Esophagus (tissue), 2 donors: ENCODE measurements at regions not wholly inside any gene's neighbourhood (a gene's known extent, or its start where the extent isn't known, plus 50 kb on each side); places are given as distances from the start of the nearest gene placed in this dataset.

Experiments
- H3K27ac ChIP-seq, 2 donors: one replicate each; pipeline ENCODE4 v1.5.1; 2013; ENCODE audit warnings: low read depth in 2 of 2, mild to moderate bottlenecking in 2 of 2, inconsistent platforms in 1 of 2, low read length in 1 of 2, moderate library complexity in 1 of 2
- H3K27me3 ChIP-seq, 2 donors: one replicate each; pipeline ENCODE4 v1.6.1; 2013; ENCODE audit warnings: low read length in 2 of 2, control low read depth in 1 of 2, mild to moderate bottlenecking in 1 of 2; ENCODE audit not compliant: insufficient read depth in 2 of 2, control insufficient read depth in 1 of 2
- H3K36me3 ChIP-seq, 2 donors: one replicate each; pipeline ENCODE4 v1.6.1; 2013; ENCODE audit warnings: low read length in 1 of 2; ENCODE audit not compliant: control insufficient read depth in 2 of 2, insufficient read depth in 2 of 2
- H3K4me1 ChIP-seq, 2 donors: one replicate each; pipeline ENCODE4 v1.6.1; 2013; ENCODE audit warnings: low read length in 1 of 2; ENCODE audit not compliant: control insufficient read depth in 2 of 2, insufficient read depth in 2 of 2
- H3K4me3 ChIP-seq, 2 donors: one replicate each; pipeline ENCODE4 v1.5.1; 2013; ENCODE audit warnings: low read length in 2 of 2, mild to moderate bottlenecking in 2 of 2, low read depth in 1 of 2, moderate library complexity in 1 of 2
- H3K9me3 ChIP-seq, 2 donors: one replicate each; pipeline ENCODE4 v1.6.1; 2013; ENCODE audit warnings: mild to moderate bottlenecking in 2 of 2, low read depth in 1 of 2, low read length in 1 of 2, moderate library complexity in 1 of 2; ENCODE audit not compliant: control insufficient read depth in 2 of 2, insufficient read depth in 1 of 2
- WGBS, 2 donors: extraction: QIAGEN DNeasy Blood & Tissue Kit; methylation state at CpG; one replicate each; pipeline ENCODE4 v1.1.7; 2013; 5-methylcytosine and 5-hydroxymethylcytosine counted together
- donor health status: healthy with polysubstance abuse.
- donor health status: Bipolar disorder and iron deficiency.

GRCh38 chr14:98695809-98696208, 576.2 kb downstream of the BCL11B start:
- Histone ChIP-seq H3K36me3 (no peaks in the 10 kb centered on the region), H3K27me3 (peaks cover 0 to 3% of the 10 kb centered on the region in 2 donors), H3K4me3 (no peak overlapping the region), H3K4me1 (no peaks in the 10 kb centered on the region), H3K9me3 (peaks cover 0 to 2% of the 10 kb centered on the region in 2 donors), H3K27ac (no peak overlapping the region)
- 77 to 84% methylated on average over 1 of the region's 1 CpG for WGBS, 2 donors

- Histone ChIP-seq H3K4me3 (no peak overlapping the region), H3K27me3 (peaks cover 0 to 3% of the 10 kb centered on the region in 2 donors), H3K9me3 (peaks cover 0 to 2% of the 10 kb centered on the region in 2 donors), H3K27ac (no peak overlapping the region), H3K4me1 (no peaks in the 10 kb centered on the region), H3K36me3 (no peaks in the 10 kb centered on the region)
- WGBS, 2 donors = 85 to 96% methylated on average over 3 of the region's 3 CpGs
Measured at GRCh38 chr14:98698341-98698740, 573.7 kb downstream of the BCL11B start.

- WGBS, 2 donors = 55 to 67% methylated on average over 3 of the region's 3 CpGs
Measured at GRCh38 chr14:98700748-98701147, 571.2 kb downstream of the BCL11B start.

GRCh38 chr14:98701377-98701776, 570.6 kb downstream of the BCL11B start:
- no peaks in the 10 kb centered on the region for H3K4me1 ChIP-seq
- H3K9me3 ChIP-seq = peaks cover 0 to 2% of the 10 kb centered on the region in 2 donors
- H3K4me3 ChIP-seq = no peak overlapping the region
- H3K36me3 ChIP-seq = no peaks in the 10 kb centered on the region
- 69 to 72% methylated on average over 5 of the region's 5 CpGs for WGBS, 2 donors
- H3K27ac ChIP-seq = no peak overlapping the region
- H3K27me3 ChIP-seq = peaks cover 0 to 3% of the 10 kb centered on the region in 2 donors

More at GRCh38 chr14:98700748-98701147, 571.2 kb downstream of the BCL11B start:
- Histone ChIP-seq H3K4me3 (no peak overlapping the region), H3K36me3 (no peaks in the 10 kb centered on the region), H3K4me1 (no peaks in the 10 kb centered on the region), H3K27ac (no peak overlapping the region), H3K27me3 (peaks cover 0 to 3% of the 10 kb centered on the region in 2 donors), H3K9me3 (peaks cover 0 to 2% of the 10 kb centered on the region in 2 donors)

- H3K27ac ChIP-seq = no peak overlapping the region
- 15 to 35% methylated on average over 3 of the region's 3 CpGs for WGBS, 2 donors
- H3K36me3 ChIP-seq = no peaks in the 10 kb centered on the region
- no peaks in the 10 kb centered on the region for H3K4me1 ChIP-seq
- no peaks in the 10 kb centered on the region for H3K27me3 ChIP-seq
- H3K9me3 ChIP-seq = no peaks in the 10 kb centered on the region
- H3K4me3 ChIP-seq = no peak overlapping the region
Measured at GRCh38 chr14:98704441-98704840, 567.6 kb downstream of the BCL11B start.

GRCh38 chr14:98705871-98706300, 566.1 kb downstream of the BCL11B start:
- WGBS, 2 donors = 42 to 46% methylated on average over 7 of the region's 7 CpGs
- Histone ChIP-seq H3K9me3 (no peaks in the 10 kb centered on the region), H3K27ac (no peak overlapping the region), H3K36me3 (no peaks in the 10 kb centered on the region), H3K4me1 (no peaks in the 10 kb centered on the region), H3K4me3 (no peak overlapping the region), H3K27me3 (no peaks in the 10 kb centered on the region)

- H3K4me1 ChIP-seq = no peaks in the 10 kb centered on the region
- no peak overlapping the region for H3K27ac ChIP-seq
- H3K27me3 ChIP-seq = no peaks in the 10 kb centered on the region
- WGBS, 2 donors = 88 to 89% methylated on average over 7 of the region's 7 CpGs
- no peaks in the 10 kb centered on the region for H3K9me3 ChIP-seq
- no peak overlapping the region for H3K4me3 ChIP-seq
- no peaks in the 10 kb centered on the region for H3K36me3 ChIP-seq
Measured at GRCh38 chr14:98707522-98707921, 564.5 kb downstream of the BCL11B start.

GRCh38 chr14:98708555-98708954, 563.4 kb downstream of the BCL11B start:
- Histone ChIP-seq H3K4me3 (no peak overlapping the region), H3K4me1 (no peaks in the 10 kb centered on the region), H3K9me3 (no peaks in the 10 kb centered on the region), H3K27ac (no peak overlapping the region), H3K27me3 (no peaks in the 10 kb centered on the region), H3K36me3 (no peaks in the 10 kb centered on the region)

- H3K27me3 ChIP-seq = no peaks in the 10 kb centered on the region
- no peaks in the 10 kb centered on the region for H3K36me3 ChIP-seq
- H3K9me3 ChIP-seq = no peaks in the 10 kb centered on the region
- H3K4me3 ChIP-seq = no peak overlapping the region
- H3K4me1 ChIP-seq = no peaks in the 10 kb centered on the region
- WGBS, 2 donors = 52 to 60% methylated on average over 2 of the region's 2 CpGs
- H3K27ac ChIP-seq = no peak overlapping the region
Measured at GRCh38 chr14:98711453-98711852, 560.5 kb downstream of the BCL11B start.

GRCh38 chr14:98714626-98715425, 557.2 kb downstream of the BCL11B start:
- Histone ChIP-seq H3K4me1 (no peaks in the 10 kb centered on the region), H3K36me3 (no peaks in the 10 kb centered on the region), H3K9me3 (no peaks in the 10 kb centered on the region), H3K4me3 (no peak overlapping the region), H3K27ac (no peak overlapping the region), H3K27me3 (no peaks in the 10 kb centered on the region)
- WGBS, 2 donors = 52 to 57% methylated on average over 8 of the region's 8 CpGs
